Fibroblast of the aortic adventitia (primary cell): ENCODE measurements at regions not wholly inside any gene's neighbourhood (a gene's known extent, or its start where the extent isn't known, plus 50 kb on each side); places are given as distances from the start of the nearest gene placed in this dataset.
A peak's percentile ranks its signal among the peaks of the same experiment; 100 is the strongest.

ENCODE experiments used
- DNase-seq: peaks from one replicate; pipeline ENCODE4 v3.0.0-alpha.2; 2010; ENCODE audit warnings: low read depth
- H3K4me3 ChIP-seq: 2 replicates; pipeline ENCODE4 v1.5.1; 2011; ENCODE audit warnings: low read depth, mild to moderate bottlenecking, control low read depth, low read length, moderate library complexity
- CTCF ChIP-seq: IDR thresholded peaks from 2 replicates; pipeline ENCODE4 v1.5.1; 2011; ENCODE audit warnings: mild to moderate bottlenecking, low read length, control low read depth, inconsistent platforms; ENCODE audit not compliant: insufficient read depth

- DNase-seq = no peak
- no peak overlapping the region for H3K4me3 ChIP-seq
- TF ChIP-seq CTCF = no peak
Measured at GRCh38 chr4:30979402-30979801, 259.2 kb downstream of the PCDH7 start.

GRCh38 chr4:30989508-30989907 is 269.3 kb downstream of the PCDH7 start:
- no peak overlapping the region for H3K4me3 ChIP-seq
- no peak for TF ChIP-seq CTCF
- no peak for DNase-seq

GRCh38 chr4:30996841-30997240 is 276.7 kb downstream of the PCDH7 start:
- no peak for DNase-seq
- no peak for TF ChIP-seq CTCF

GRCh38 chr4:31005037-31005436 is 284.9 kb downstream of the PCDH7 start:
- no peak for TF ChIP-seq CTCF
- no peak for DNase-seq
- H3K4me3 ChIP-seq = no peak overlapping the region

More at GRCh38 chr4:30996841-30997240, 276.7 kb downstream of the PCDH7 start:
- H3K4me3 ChIP-seq = no peak overlapping the region

GRCh38 chr4:31007858-31008257 is 287.7 kb downstream of the PCDH7 start:
- TF ChIP-seq CTCF = no peak
- DNase-seq = no peak
- H3K4me3 ChIP-seq = no peak overlapping the region

- no peak for TF ChIP-seq CTCF
- peak; percentile 55 for DNase-seq
- H3K4me3 ChIP-seq = no peak overlapping the region
Measured at GRCh38 chr4:31009926-31010325, 289.8 kb downstream of the PCDH7 start.

- H3K4me3 ChIP-seq = no peak overlapping the region
- TF ChIP-seq CTCF = no peak
- DNase-seq = no peak
Measured at GRCh38 chr4:31015123-31015522, 295.0 kb downstream of the PCDH7 start.
